SK-N-SH (cell line): ENCODE measurements at regions not wholly inside any gene's neighbourhood (a gene's known extent, or its start where the extent isn't known, plus 50 kb on each side); places are given as distances from the start of the nearest gene placed in this dataset.

Experiments
- CTCF ChIP-seq: fragments of 200-600 bp; sonication (generic); IDR thresholded peaks from 2 replicates; pipeline ENCODE4 v1.6.1; 2017; ENCODE audit warnings: antibody characterized with exemption, mild to moderate bottlenecking, moderate library complexity
- ELF1 ChIP-seq: IDR thresholded peaks from 2 replicates; pipeline ENCODE4 v1.4.0; 2012
- GABPA ChIP-seq: IDR thresholded peaks from 2 replicates; pipeline ENCODE4 v1.4.0; 2012; ENCODE audit warnings: low read depth, mild to moderate bottlenecking
- JUND ChIP-seq: IDR thresholded peaks from 2 replicates; pipeline ENCODE4 v1.4.0; 2012
- REST ChIP-seq: IDR thresholded peaks from 2 replicates; pipeline ENCODE4 v1.6.1; 2012; ENCODE audit warnings: mild to moderate bottlenecking, low read depth, low read length, moderate library complexity
- RFX5 ChIP-seq: IDR thresholded peaks from 2 replicates; pipeline ENCODE4 v1.6.1; 2012; ENCODE audit warnings: mild to moderate bottlenecking, improper control_type of control experiment, low read length
- TAF1 ChIP-seq: IDR thresholded peaks from 2 replicates; pipeline ENCODE4 v1.6.1; 2012; ENCODE audit warnings: low read depth, mild to moderate bottlenecking, low read length, moderate library complexity, borderline replicate concordance
- USF1 ChIP-seq: IDR thresholded peaks from 2 replicates; pipeline ENCODE4 v1.4.0; 2012; ENCODE audit warnings: low read depth, borderline replicate concordance

- no peak for TF ChIP-seq RFX5
- TF ChIP-seq CTCF, result no peak
- TF ChIP-seq JUND, result no peak
- TF ChIP-seq REST, result no peak
- TF ChIP-seq GABPA, result no peak
- TF ChIP-seq TAF1, result no peak
- no peak for TF ChIP-seq ELF1
- no peak for TF ChIP-seq USF1
Observed at GRCh38 chr14:61196034-61196433, 85.1 kb downstream of the TMEM30B start.
